Kidney (tissue), 13 donors: ENCODE measurements at regions not wholly inside any gene's neighbourhood (a gene's known extent, or its start where the extent isn't known, plus 50 kb on each side); places are given as distances from the start of the nearest gene placed in this dataset.

Source experiments
- DNase-seq, 5 donors: peaks; one replicate each; pipeline ENCODE4 v3.0.0-alpha.2; 2013 to 2020
- FAIRE-seq: peaks from 2 replicates; lab custom pipeline; 2012; peaks lifted over from hg19 to GRCh38; lab: Jason Lieb, UNC
- H3K27ac ChIP-seq, 2 donors: one replicate each; pipeline ENCODE4 v1.7.0; 2013; ENCODE audit warnings: low read depth in 2 of 2, low read length in 2 of 2, inconsistent platforms in 1 of 2
- H3K27me3 ChIP-seq: one replicate; pipeline ENCODE4 v1.7.1; 2013; ENCODE audit warnings: low read length, inconsistent platforms; ENCODE audit not compliant: control insufficient read depth, insufficient read depth
- H3K36me3 ChIP-seq, 3 donors: one replicate each; pipeline versions ENCODE4 v1.7.0 to v1.7.1; 2013; ENCODE audit warnings: low read length in 3 of 3, control low read depth in 1 of 3, inconsistent platforms in 1 of 3; ENCODE audit not compliant: insufficient read depth in 3 of 3, control insufficient read depth in 2 of 3
- H3K4me1 ChIP-seq, 3 donors: one replicate each; pipeline versions ENCODE4 v1.7.0 to v1.7.1; 2013; ENCODE audit warnings: low read length in 3 of 3, inconsistent platforms in 1 of 3, low read depth in 1 of 3; ENCODE audit not compliant: control insufficient read depth in 2 of 3, insufficient read depth in 2 of 3
- H3K4me3 ChIP-seq, 3 donors: one replicate each; pipeline versions ENCODE4 v1.7.0 to v1.8.1; 2013; ENCODE audit warnings: low read length in 3 of 3, control low read depth in 1 of 3, inconsistent platforms in 1 of 3
- H3K9ac ChIP-seq, 3 donors: one replicate each; pipeline versions ENCODE4 v1.7.0 to v1.7.1; 2013; ENCODE audit warnings: low read length in 3 of 3, control low read depth in 1 of 3, inconsistent platforms in 1 of 3
- H3K9me3 ChIP-seq, 3 donors: one replicate each; pipeline versions ENCODE4 v1.7.0 to v1.7.1; 2013; ENCODE audit warnings: low read length in 3 of 3, control low read depth in 1 of 3, inconsistent platforms in 1 of 3; ENCODE audit not compliant: control insufficient read depth in 2 of 3, insufficient read depth in 1 of 3
- CTCF ChIP-seq: IDR thresholded peaks from 3 replicates; pipeline ENCODE4 v1.5.1; 2012; ENCODE audit warnings: mild to moderate bottlenecking, moderate library complexity, borderline replicate concordance; ENCODE audit not compliant: insufficient read depth; ENCODE audit errors: extremely low read depth
- intact Hi-C: fragments of 100-400 bp; cut with DNase I; formaldehyde crosslinking; loops from one replicate; pipeline ENCODE4 v1.11.1; 2022
- donor health status: control.
- donor health status: control.
- donor health status: control.
- donor health status: control.
- donor health status: control.
- donor health status: DM: yes; HTN: yes; CAD: no.
- donor health status: Normal renal cell carcinoma (clear cell type).

GRCh38 chr11:11735586-11735985 lies 106.2 kb upstream of the USP47 start:
- H3K27me3 ChIP-seq, result no peaks in the 10 kb centered on the region
- TF ChIP-seq CTCF, result no peak
- no peaks in the 10 kb centered on the region for H3K9me3 ChIP-seq
- peak in 4 of 5 donors; percentile 43 to 75 (median 59) for DNase-seq
- intact Hi-C loops, result no loop called here
- no peak for FAIRE-seq
- no peak overlapping the region for H3K9ac ChIP-seq
- H3K27ac ChIP-seq, result no peak overlapping the region
- no peaks in the 10 kb centered on the region for H3K36me3 ChIP-seq
- no peaks in the 10 kb centered on the region for H3K4me1 ChIP-seq
- no peak overlapping the region for H3K4me3 ChIP-seq

- no peak for TF ChIP-seq CTCF
These were observed 108.5 kb upstream of the USP47 start for GRCh38 chr11:11733246-11733747.

GRCh38 chr11:11732116-11732515 lies 109.7 kb upstream of the USP47 start:
- no peak overlapping the region for H3K9ac ChIP-seq
- FAIRE-seq (no peak), DNase-seq (no peak)
- TF ChIP-seq CTCF, result no peak
- no peak overlapping the region for H3K27ac ChIP-seq
- intact Hi-C loops, result no loop called here
- no peak overlapping the region for H3K4me3 ChIP-seq
- H3K36me3 ChIP-seq, result no peaks in the 10 kb centered on the region
- H3K9me3 ChIP-seq, result no peaks in the 10 kb centered on the region
- no peaks in the 10 kb centered on the region for H3K4me1 ChIP-seq
- no peaks in the 10 kb centered on the region for H3K27me3 ChIP-seq

More at GRCh38 chr11:11733246-11733747, 108.5 kb upstream of the USP47 start:
- Histone ChIP-seq H3K36me3 (no peaks in the 10 kb centered on the region), H3K4me1 (no peaks in the 10 kb centered on the region), H3K27me3 (no peaks in the 10 kb centered on the region), H3K9ac (no peak overlapping the region), H3K27ac (no peak overlapping the region), H3K9me3 (no peaks in the 10 kb centered on the region), H3K4me3 (no peak overlapping the region)
- DNase-seq (no peak), FAIRE-seq (no peak)
- intact Hi-C loops, result no loop called here
